ENCODE measurements at regions not wholly inside any gene's neighbourhood (a gene's known extent, or its start where the extent isn't known, plus 50 kb on each side); places are given as distances from the start of the nearest gene placed in this dataset.

DNA sequence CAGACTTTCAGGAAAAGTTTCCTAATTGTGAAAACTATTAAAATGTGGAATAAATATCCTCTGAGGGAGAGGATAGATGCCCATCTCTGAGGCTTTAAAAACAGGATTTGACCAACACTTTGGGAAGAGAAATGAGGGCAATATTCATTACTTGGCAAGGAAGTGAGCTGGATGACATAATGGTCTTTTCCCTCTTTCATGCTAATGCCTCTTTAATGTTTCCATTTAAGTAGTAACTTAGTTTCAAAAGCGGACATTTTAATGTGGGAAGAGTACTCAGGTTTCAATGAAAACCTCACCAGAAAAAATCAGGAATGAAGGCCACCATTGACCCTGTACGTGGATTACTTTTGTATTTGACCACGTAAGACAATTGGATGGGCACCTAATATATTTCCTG is 503.3 kb downstream of the ANKRD50 start:
- TF ChIP-seq EZH2phosphoT487 (IDR thresholded peaks at IDR 0.05; ENCODE audit: insufficient read depth, low read depth) (no peak), EZH2 (IDR thresholded peaks at IDR 0.05; ENCODE audit: insufficient read depth, poor library complexity, severe bottlenecking) (no peak)
